Pancreas (tissue), 10 donors: ENCODE measurements at regions not wholly inside any gene's neighbourhood (a gene's known extent, or its start where the extent isn't known, plus 50 kb on each side); places are given as distances from the start of the nearest gene placed in this dataset.

Experiments used
- ATAC-seq, 4 donors: fragments of 200-7000 bp; cut with Tn5 transposase; one replicate each; pipeline versions ENCODE4 v1.8.0 to v1.9.1; 2020; ENCODE audit warnings: mild to moderate bottlenecking in 4 of 4, moderate library complexity in 4 of 4
- DNase-seq, 6 donors: peaks; one replicate each; pipeline ENCODE4 v3.0.0-alpha.2; 2020
- FAIRE-seq: peaks from 2 replicates; lab custom pipeline; 2012; peaks lifted over from hg19 to GRCh38; lab: Jason Lieb, UNC
- H3K27ac ChIP-seq, 4 donors: fragments of 200-600 bp; sonication (generic); 1 replicate in 3 of 4; 2 replicates in 1 of 4; pipeline versions ENCODE4 v1.5.0 to v1.8.0; 2020
- H3K27me3 ChIP-seq, 4 donors: fragments of 200-600 bp; one replicate each; pipeline ENCODE4 v1.8.0; 2021
- H3K36me3 ChIP-seq, 3 donors: fragments of 200-600 bp; sonication (generic) in 1 of 3; one replicate each; pipeline versions ENCODE4 v1.5.0 to v1.8.0; 2020 to 2021
- H3K4me1 ChIP-seq, 3 donors: fragments of 200-600 bp; one replicate each; pipeline ENCODE4 v1.8.0; 2021
- H3K4me3 ChIP-seq, 4 donors: fragments of 200-600 bp; sonication (generic) in 2 of 4; one replicate each; pipeline versions ENCODE4 v1.5.0 to v1.8.0; 2020 to 2021
- H3K9me3 ChIP-seq, 4 donors: fragments of 200-600 bp; one replicate each; pipeline ENCODE4 v1.8.0; 2021
- CTCF ChIP-seq, 4 donors: fragments of 200-600 bp; sonication (generic) in 3 of 4; IDR thresholded peaks; one replicate each; pipeline versions ENCODE4 v1.5.0 to v1.8.0; 2021; ENCODE audit warnings: antibody characterized with exemption in 4 of 4
- WGBS, 2 donors: extraction: QIAGEN DNeasy Blood & Tissue Kit; methylation state at CpG; one replicate each; pipeline ENCODE4 v1.1.7; 2013; 5-methylcytosine and 5-hydroxymethylcytosine counted together
- intact Hi-C, 3 donors: fragments of 100-400 bp; cut with DNase I; formaldehyde crosslinking; loops; one replicate each; pipeline versions ENCODE4 v1.11.1 to v1.14.2; 2022
- donor health status: healthy with polysubstance abuse.
- donor health status: DM: no; HTN: no; CAD: no; lungs with moderate emphysema.
- donor health status: DM: no; HTN: no; CAD: no.
- donor health status: control.
- donor health status: control.
- donor health status: Bipolar disorder and iron deficiency.
- donor health status: DM: yes; HTN: yes; CAD: no.
- donor health status: DM: no; HTN: no; CAD: no.
- donor health status: DM: no; HTN: no; CAD: no.
- donor health status: DM: yes; HTN: yes; CAD: no.

DNA sequence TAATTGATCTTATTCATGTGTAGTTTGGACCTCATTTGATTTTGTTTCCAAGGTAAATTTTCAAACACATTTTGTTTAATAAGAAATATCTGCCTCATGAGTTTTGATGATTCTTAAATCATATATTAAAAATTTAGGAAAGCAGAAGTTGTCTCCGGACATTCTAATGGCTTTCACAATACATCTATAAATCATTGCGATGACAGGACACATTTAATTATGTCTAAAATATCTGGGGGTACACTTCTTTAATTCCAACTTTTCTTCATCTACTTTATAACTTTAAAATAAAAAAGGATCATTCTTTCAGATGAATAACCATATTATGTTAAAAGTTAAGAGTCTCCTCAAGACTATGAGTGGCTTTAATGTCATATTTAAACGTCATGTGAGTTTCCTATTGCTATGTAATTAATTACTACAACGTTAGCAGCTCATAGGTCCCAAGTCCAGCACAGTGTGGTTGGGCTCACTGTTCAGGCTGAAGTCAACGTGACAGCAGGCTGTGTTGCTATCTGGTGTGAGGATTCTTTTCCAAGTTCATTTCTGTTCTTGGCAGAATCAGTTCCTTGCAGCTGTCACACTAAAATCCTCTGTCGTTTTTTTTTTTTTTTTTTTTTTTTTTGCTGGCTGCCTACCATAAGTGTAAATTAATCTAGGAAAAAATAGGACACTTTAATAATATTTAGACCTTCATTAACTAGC is 893.5 kb downstream of the LTN1 start:
- DNase-seq (peak in 1 of 6 donors; percentile 25), ATAC-seq (peak; percentile 71 to 91 (median 86)), FAIRE-seq (peak; percentile 76)
- Histone ChIP-seq H3K9me3 (no peaks in the 10 kb centered on the region), H3K27me3 (no peaks in the 10 kb centered on the region), H3K27ac (no peak overlapping the region), H3K4me3 (no peak overlapping the region), H3K4me1 (peaks cover 0 to 9% (median 0%) of the 10 kb centered on the region in 3 donors), H3K36me3 (no peaks in the 10 kb centered on the region)
- WGBS, 2 donors = 30 to 31% methylated on average over 6 of the region's 6 CpGs
- intact Hi-C loops = no loop called here
- TF ChIP-seq CTCF (IDR thresholded peaks at IDR 0.05) = no peak

DNA sequence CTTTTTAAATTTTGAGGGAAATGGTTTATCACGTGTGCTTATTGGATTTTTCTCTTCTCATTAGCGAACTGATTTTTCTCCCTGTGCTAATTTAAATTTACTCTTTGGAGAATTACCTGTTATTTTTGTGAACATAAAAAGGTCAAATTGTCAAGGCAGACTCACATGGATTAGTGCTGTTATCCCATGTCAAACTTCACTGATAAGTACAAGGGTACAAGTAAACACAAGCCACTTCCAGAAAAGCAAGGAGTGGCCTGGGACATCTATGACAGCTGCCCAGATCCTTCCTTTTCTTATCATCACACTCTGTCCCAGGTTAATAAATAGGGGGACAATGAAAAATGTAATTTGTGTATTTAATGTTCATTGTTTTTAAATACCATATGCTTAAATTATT is 901.2 kb downstream of the LTN1 start:
- peaks cover 0 to 7% (median 0%) of the 10 kb centered on the region in 3 donors for H3K4me1 ChIP-seq
- no peaks in the 10 kb centered on the region for H3K27me3 ChIP-seq
- intact Hi-C loops = no loop called here
- no peak overlapping the region for H3K27ac ChIP-seq
- no peak overlapping the region for H3K4me3 ChIP-seq
- FAIRE-seq (no peak), ATAC-seq (peak in 1 of 4 donors; percentile 78), DNase-seq (no peak)
- no peaks in the 10 kb centered on the region for H3K36me3 ChIP-seq
- TF ChIP-seq CTCF (IDR thresholded peaks at IDR 0.05) = no peak
- H3K9me3 ChIP-seq = no peaks in the 10 kb centered on the region
- 43 to 58% methylated on average over 2 of the region's 2 CpGs for WGBS, 2 donors

DNA sequence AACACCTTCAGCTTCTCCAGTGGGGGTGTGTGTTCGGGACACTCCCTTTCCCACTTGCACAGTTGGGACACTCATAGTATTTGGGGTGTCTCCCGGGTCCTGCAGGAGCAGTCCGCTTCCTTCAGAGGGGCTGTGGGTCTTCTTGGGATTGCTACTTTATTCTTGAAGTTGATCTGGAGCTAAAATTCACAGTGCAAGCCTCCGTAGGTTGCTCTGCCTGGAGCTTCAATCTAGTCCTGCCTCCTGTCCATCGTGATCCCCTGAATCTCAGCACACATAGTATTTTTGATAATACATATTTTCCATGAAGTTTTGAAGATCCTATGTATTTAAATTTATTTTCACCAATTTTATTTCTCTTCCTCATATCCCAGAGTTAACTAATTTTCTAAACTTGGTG is 902.1 kb downstream of the LTN1 start:
- Histone ChIP-seq H3K4me1 (peaks cover 0 to 7% (median 0%) of the 10 kb centered on the region in 3 donors), H3K9me3 (no peaks in the 10 kb centered on the region), H3K27ac (no peak overlapping the region), H3K4me3 (no peak overlapping the region), H3K27me3 (no peaks in the 10 kb centered on the region), H3K36me3 (no peaks in the 10 kb centered on the region)
- no peak for ATAC-seq
- intact Hi-C loops = no loop called here
- 94% methylated on average over 5 of the region's 5 CpGs for WGBS, 2 donors
- no peak for FAIRE-seq
- DNase-seq = no peak
- no peak for TF ChIP-seq CTCF (IDR thresholded peaks at IDR 0.05)

DNA sequence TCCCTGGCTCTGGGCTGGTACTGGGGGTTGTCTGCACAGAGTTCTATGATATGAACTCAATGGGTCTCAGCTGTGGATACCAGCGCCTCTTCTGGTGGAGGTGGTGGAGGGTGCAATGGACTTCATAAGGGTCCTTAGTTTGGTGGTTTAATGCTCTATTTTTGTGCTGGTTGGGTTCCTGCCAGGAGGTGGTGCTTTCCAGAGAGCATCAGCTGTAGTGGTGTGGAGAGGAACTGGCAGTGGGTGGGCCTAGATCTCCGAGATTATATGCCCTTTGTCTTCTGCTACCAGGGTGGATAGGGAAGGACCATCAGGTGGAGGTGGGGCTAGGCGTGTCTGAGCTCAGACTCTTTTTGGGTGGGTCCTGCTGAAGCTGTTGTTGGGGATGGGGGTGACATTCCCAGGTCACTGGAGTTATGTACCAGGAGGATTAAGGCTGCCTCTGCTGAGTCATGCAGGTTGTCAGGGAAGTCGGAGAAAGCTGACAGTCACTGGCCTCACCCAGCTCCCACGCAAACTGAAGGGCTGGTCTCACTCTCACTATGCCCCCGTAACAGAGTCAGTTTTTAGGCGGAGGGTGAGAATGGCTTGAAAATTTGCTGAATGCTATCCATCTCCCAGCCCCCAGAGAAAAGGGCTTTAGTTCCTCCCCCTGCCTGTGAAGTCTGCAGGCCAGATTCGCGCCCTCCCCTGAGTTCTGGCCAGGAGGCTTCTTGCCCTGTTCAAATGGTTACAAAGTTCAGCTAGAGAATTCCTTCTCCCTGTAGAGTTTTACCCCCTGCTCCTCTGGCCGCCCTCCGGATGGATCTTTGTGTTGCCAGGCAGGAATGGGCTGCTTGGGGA is 902.9 kb downstream of the LTN1 start:
- no peaks in the 10 kb centered on the region for H3K27me3 ChIP-seq
- H3K36me3 ChIP-seq = no peaks in the 10 kb centered on the region
- 91 to 93% methylated on average over 11 of the region's 11 CpGs for WGBS, 2 donors
- no peak overlapping the region for H3K4me3 ChIP-seq
- H3K27ac ChIP-seq = no peak overlapping the region
- peaks cover 0 to 7% (median 0%) of the 10 kb centered on the region in 3 donors for H3K4me1 ChIP-seq
- intact Hi-C loops = no loop called here
- DNase-seq = peak in 1 of 6 donors; percentile 18
- H3K9me3 ChIP-seq = no peaks in the 10 kb centered on the region
- TF ChIP-seq CTCF (IDR thresholded peaks at IDR 0.05) = no peak
- no peak for FAIRE-seq
- ATAC-seq = no peak
